ENCODE measurements at regions not wholly inside any gene's neighbourhood (a gene's known extent, or its start where the extent isn't known, plus 50 kb on each side); places are given as distances from the start of the nearest gene placed in this dataset.

DNA sequence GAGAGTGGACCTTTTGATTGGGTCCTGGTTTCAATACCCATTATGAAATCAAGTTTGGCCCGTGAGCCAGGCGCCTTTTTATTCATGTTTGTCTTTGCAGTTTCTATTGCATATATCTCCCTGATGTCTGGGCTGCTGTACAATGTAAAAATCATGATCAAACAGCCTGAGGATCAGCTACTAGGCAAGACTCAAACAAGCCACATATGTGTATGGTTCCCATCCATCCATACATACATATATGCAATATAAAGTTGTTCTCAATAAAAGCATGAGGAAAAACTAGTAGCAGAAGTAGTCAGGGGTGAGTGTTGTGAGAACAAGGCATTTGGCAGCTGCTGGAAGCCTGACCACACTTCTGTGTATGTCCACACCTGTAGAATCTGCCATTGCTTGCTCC, 562.4 kb upstream of the USP24 start:
- Histone ChIP-seq H4K20me1 (ENCODE audit: control insufficient read depth, insufficient read depth, insufficient read length) (no peaks in the 10 kb centered on the region), H3K79me1 (ENCODE audit: insufficient read depth, low read depth, low read length, poor library complexity, severe bottlenecking) (no peaks in the 10 kb centered on the region), H3K4me1 (ENCODE audit: insufficient read depth, low read length) (no peaks in the 10 kb centered on the region), H3K79me2 (ENCODE audit: insufficient read depth, low read length) (no peaks in the 10 kb centered on the region), H3K9me3 (ENCODE audit: control insufficient read depth, low read depth, low read length) (no peaks in the 10 kb centered on the region), H3K27me3 (ENCODE audit: insufficient read depth, low read length) (no peaks in the 10 kb centered on the region), H4K91ac (ENCODE audit: insufficient read length, low read depth, low read length) (no peak overlapping the region), H3T11ph (ENCODE audit: low read length) (no peak overlapping the region), H3K18ac (ENCODE audit: insufficient read length, low read depth, low read length) (no peak overlapping the region), H2BK15ac (ENCODE audit: low read depth, low read length) (no peak overlapping the region), H2BK120ac (ENCODE audit: low read depth, low read length, poor library complexity, severe bottlenecking) (no peak overlapping the region), H4K8ac (replicated peaks; ENCODE audit: insufficient read length, low read depth, low read length) (no peak overlapping the region), H2BK5ac (ENCODE audit: insufficient read length, low read length) (no peak overlapping the region), H3K9ac (ENCODE audit: extremely low read depth, insufficient read length, low read length) (no peak overlapping the region), H4K5ac (ENCODE audit: insufficient read length, low read depth, low read length) (no peak overlapping the region), H3K4ac (ENCODE audit: low read depth, low read length) (no peak overlapping the region), H2BK12ac (ENCODE audit: insufficient read length, low read depth, low read length) (no peak overlapping the region), H3K4me2 (ENCODE audit: insufficient read depth, insufficient read length, low read length) (no peak overlapping the region), H2AFZ (ENCODE audit: low read length) (no peak overlapping the region), H2AK5ac (ENCODE audit: insufficient read length, low read length) (no peak overlapping the region), H3K23me2 (ENCODE audit: insufficient read length, low read depth, low read length, poor library complexity, severe bottlenecking) (no peaks in the 10 kb centered on the region), H3K56ac (ENCODE audit: insufficient read length, low read depth, low read length) (no peak overlapping the region), H3K27ac (ENCODE audit: insufficient read length, low read depth, low read length) (no peak overlapping the region), H2BK20ac (ENCODE audit: low read depth, low read length, poor library complexity, severe bottlenecking) (no peak overlapping the region), H3K23ac (ENCODE audit: insufficient read length, low read depth, low read length) (no peak overlapping the region), H3K14ac (ENCODE audit: insufficient read depth, low read length) (no peak overlapping the region)
- H3K4me3 Mint-ChIP-seq, result no peak overlapping the region
- WGBS (ENCODE audit: extremely low coverage, insufficient read length, low lambda C conversion rate), result no CpG with 5 or more reads among the region's 2 CpGs
- no peaks in the 10 kb centered on the region for H3K4me1 Mint-ChIP-seq
- no peaks in the 10 kb centered on the region for H3K36me3 Mint-ChIP-seq (ENCODE audit: insufficient read depth in 1 of 3, low read depth in 3 of 3)
- peaks cover 0 to 3% of the 10 kb centered on the region in 2 experiments; a peak in 1 of 5 replicates for H3K9me3 Mint-ChIP-seq
- DNase-seq, result no peak
- no peak overlapping the region for H3K27ac Mint-ChIP-seq
- TF ChIP-seq CTCF (conservative IDR thresholded peaks at IDR 0.05), result no peak
- H3K27me3 Mint-ChIP-seq (ENCODE audit: low read depth), result no peaks in the 10 kb centered on the region

Data from H9 (cell line).